HG03520 (cell line): ENCODE measurements at regions not wholly inside any gene's neighbourhood (a gene's known extent, or its start where the extent isn't known, plus 50 kb on each side); places are given as distances from the start of the nearest gene placed in this dataset.
"Not testable (repeated sequence)": the region's sequence is repeated elsewhere in the genome, so short reads cannot be mapped to it uniquely, and the experiment has no call there.

Source experiments
- ATAC-seq: cut with Tn5 transposase; IDR thresholded peaks from one replicate; pipeline ENCODE4 v1.9.1; 2021; ENCODE audit warnings: mild to moderate bottlenecking, moderate library complexity; ENCODE audit not compliant: unreplicated experiment

DNA sequence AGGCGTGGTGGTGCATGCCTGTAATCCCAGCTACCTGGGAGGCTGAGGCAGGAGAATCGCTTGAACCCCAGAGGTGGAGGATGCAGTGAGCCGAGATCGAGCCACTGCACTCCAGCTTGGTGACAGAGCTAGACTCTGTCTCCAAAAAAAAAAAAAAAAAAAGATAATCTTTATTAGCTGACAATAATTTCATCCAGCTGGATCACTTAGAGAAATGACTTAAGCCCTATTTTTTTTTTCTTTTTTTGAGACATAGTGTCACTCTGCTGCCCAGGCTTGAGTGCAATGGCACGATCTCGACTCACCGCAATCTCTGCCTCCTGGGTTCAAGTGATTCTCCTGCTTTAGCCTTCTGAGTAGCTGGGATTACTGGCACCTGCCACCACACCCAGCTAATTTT lies 51.6 kb upstream of the MAP4K4 start:
- ATAC-seq: not testable (repeated sequence)

DNA sequence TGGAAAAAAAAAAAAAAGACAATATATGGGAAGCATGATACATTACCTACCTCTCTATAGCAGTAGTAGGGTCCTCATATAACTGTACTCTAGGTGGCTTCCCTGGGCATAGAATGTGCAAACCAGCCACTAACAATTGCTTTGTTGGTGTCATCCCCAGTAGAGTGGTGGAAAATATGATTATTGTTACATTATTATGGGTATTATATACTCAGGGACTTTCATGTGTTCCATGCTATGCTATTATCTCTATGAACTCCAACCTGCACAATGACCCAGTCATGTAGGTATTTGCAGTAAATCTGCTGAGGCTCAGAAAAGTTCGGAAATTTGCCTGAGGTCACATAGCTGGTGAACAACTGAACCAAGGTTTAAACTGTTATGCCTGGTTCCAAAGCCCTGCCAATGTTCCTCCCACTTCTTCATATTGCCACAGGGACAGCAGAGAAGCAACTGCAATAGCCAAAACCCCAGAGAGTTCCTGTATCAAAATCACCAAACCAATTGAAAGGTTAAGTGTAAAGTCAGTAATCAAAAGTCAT lies 52.6 kb upstream of the MAP4K4 start:
- no peak for ATAC-seq

DNA sequence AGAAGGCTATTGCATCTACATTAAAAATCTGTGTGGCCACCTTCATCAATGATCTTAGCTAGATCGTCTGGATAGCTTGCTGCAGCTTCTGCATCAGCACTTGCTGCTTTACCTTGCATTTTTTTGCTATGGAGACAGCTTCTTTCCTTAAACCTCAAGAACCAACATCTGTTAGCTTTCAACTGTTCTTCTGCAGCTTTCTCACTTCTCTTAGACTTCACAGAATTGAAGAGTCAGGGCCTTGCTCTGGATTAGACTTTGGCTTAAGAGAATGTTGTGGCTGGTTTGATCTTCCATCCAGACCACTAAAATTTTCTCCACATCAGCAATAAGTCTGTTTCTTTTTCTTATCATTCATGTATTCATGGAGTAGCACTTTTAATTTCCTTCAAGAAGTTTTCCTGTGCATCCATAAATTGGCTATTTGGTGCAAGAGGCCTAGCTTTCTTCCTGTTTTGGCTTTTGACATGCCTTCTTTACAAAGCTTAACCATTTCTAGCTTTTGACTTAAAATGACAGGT lies 54.4 kb upstream of the MAP4K4 start:
- no peak for ATAC-seq

DNA sequence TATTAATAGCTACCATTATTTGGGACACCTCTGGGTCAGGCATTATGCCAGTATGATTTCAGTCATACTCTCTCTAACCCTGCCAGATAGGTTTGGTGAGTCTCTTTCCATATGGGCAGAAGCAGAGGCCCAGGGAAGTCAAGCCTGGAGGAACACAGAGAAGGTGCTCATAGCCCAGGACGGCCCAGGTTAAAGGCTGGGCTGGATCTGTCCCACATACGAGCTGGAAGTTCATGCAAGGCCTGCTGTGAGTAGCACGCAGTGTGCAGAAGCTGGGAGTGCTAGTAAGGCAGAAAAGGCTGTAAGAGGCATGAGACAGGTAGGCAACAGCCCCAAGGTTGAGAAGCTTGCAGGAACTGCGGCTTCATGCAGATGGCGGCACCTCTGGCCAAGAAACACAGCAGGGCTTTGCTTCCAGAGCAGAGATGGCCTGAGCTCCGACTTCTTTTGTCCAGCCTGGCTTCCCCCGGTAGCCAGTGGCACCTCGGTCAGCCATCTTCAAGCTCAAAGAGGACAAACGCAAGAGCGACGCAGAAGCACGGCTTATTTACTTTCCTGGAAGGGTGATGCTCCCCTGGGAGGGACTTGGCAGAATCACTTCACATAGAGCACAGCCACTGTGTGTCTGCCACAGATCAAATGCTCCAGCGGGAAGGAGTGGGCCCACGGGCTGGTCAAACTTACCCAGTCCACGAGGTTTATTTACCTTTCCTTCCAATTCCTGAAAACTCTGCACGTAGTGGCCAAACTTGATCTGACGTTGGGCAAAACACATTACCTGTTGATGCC lies 58.5 kb upstream of the MAP4K4 start:
- ATAC-seq: no peak

DNA sequence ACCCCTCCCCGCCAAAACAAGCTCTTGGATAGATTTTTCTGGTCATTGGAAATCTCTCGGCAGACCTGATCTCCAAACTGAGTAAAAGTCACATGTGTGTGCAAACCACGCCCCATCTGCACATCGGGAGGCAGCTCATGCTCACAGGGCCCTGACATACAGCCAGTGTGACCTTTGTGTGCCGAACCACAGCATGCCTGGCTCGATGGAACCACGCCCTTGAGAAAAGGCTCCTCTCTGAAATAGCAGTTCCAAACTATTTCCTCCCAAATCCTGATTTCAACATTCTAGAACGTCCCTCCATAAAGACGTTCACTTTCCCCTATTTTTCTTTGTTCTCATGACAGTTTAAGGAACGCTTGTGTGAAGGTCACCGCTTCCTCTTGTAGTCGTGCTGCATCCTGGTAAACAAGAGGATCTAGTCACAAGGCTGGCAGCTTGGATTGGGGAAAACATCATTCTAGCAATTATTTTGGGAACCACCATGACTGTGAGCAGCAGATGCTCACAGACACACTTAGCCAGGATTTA lies 59.3 kb upstream of the MAP4K4 start:
- no peak for ATAC-seq

DNA sequence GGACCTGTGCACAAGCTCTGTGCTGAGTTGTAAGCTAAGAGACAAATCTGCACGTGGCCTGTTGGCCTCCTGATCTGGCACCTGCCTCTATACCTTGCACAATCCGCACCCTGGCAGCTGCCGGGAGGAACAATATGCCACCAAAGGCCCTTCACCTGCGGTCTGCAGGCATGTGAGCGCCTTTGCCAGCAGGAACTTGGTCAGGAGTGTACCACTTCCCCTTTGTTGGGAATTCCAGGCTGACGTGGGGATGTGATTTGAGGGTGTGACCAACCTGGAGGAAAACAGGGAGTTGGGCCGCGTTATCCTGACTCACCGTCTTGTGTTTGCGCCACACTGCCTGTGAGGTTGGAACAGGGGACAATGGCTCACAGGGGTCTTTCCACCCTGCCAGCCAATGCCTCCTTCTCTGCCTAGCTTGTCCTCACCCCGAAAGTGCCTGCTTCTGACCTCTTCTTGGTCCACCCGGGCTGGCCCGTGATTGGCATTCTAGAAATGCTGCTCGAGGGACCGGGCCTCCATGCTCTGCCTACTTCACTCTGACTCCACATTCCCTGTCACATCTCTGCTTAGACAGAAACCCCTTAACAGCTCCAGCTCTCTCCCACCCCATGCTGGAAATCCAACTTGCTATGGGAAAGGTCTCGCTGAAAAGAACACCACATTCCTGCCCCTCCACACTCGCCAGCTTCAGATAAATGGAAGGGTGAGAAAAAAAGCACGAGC lies 67.1 kb upstream of the MAP4K4 start:
- no peak for ATAC-seq

DNA sequence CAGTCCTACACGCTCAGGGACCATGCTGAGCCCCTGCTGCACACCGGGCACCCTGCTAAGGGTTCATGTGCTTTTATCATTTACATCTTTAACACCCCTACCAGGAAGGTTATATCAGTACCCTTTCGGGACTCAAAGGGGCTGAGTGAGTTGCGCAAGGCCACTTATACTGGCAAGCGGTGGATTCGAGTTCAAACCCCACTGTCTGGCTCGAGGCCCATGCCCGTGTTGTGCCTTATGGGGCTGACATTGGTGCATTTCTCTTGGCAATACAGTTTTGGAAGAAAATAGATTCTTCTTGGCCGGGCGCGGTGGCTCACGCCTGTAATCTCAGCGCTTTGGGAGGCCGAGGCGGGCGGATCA lies 69.5 kb upstream of the MAP4K4 start:
- ATAC-seq: no peak

DNA sequence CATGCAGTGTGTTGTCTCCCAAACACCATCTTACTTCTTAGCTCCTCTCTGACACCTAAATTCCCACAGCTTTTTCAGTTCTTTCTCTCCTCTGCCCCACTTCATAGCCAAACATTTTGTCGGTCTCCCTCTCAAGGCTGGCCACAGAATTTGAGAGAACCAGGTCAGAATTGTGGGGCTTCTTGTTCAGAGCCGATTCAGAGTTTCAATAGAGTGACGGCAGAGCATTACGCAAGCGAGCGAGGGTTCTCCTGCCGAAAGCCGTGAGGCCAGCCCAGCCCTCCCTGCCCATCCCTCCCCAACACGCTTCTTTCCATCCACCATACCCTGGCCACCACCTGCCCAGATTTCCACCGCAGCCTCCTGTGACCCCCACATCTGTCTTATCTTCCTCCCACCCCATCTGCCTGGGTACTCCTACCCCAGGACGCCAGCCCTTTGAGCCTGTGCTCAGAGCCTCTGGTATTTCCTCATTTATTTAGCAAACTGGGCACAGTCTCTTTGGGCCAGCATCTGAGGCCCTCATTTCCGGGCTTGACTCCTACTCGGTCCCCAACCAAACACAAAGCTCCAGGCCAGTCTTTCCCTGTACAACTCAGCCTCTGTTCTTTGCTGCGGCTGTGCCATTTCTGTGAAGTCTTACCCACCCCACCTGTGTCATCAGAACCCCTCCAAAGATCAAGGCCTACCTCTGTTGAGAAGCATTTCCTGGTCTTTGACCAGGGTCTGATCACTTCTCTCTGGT lies 70.0 kb upstream of the MAP4K4 start:
- ATAC-seq: no peak

DNA sequence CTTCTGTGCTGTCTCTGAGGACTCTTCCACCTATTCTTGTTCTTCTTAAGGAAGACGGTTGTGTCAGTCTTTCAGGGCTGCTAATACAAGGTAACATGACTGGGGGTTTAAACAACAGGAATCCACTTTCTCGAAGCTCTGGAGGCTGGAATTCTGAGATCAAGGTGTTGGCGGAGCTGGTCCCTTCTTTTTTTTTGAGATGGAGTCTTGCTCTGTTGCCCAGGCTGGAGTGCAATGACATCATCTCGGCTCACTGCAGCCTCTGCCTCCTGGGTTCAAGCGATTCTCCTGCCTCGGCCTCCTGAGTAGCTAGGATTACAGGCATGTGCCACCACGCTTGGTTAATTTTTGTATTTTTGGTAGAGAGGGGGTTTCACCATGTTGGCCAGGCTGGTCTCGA lies 71.7 kb upstream of the MAP4K4 start:
- ATAC-seq: not testable (repeated sequence)

DNA sequence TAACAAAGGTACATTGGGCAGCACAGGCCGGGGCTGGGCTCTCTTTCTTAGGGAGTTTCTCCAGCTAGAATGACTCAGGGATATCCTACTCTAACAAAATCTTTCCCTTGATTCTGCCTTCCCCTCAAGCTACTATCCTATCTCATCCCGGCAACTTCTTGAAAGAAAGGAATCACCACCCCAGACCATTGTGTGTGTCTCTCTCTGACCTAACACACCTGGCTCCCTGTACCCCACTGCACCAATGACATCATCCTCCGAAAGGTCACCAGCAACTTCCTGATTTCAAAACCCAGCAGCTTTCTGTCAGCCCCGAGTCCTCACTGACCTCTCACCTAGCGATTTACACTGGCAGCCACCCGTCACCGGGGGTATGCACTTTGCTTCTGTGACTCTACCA lies 72.1 kb upstream of the MAP4K4 start:
- no peak for ATAC-seq

DNA sequence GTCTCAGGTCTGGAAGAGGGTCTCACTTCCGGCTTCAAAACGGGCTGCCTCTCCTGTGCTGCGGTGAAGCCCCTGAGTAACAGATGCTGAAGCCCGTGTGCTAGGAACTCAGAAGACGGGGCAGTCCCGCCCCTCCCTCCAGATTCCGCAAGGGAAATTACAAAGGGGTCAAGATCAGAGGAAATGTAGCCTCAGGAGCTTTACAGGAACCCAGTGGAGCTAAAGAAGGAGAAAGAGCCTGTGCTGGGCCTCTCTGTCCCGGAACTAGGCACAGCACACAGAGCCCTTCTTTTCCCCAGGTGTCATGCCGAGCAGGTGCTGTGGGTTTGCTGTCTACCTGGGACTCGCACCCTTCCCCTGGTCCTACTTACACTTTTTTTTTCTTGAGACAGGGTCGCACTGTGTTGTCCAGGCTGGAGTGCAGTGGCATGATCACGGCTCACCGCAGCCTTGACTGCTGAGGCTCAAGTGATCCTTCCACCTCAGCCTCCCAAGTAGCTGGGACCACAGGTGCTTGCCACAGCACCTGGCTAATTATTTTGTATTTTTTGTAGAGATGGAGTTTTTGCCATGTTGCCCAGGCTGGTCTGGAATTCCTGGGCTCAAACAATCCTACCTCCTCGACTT lies 72.7 kb upstream of the MAP4K4 start:
- ATAC-seq: no peak

DNA sequence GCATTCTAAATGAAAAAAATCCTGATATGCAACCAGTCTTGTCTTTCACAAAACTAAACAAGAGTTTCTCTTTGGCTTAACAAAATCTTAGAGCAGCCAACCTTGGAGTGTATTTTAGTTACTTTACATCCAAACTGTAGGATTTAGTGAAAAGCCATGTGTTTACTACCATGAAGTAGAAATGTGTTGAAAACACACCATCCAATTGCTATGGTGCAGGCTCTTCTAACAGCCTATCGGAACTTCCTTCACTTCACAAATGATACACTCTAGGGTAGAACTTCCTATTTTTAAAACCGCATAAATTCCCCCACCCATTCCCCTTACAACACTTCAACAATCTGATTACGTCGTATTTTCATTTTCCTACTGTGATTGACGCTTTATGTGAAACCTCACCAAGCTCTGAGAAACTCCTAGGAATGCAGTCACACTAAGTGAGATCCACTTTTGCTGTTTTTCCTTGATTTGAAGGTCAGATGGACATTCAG lies 74.4 kb upstream of the MAP4K4 start:
- ATAC-seq: peak; percentile 66

DNA sequence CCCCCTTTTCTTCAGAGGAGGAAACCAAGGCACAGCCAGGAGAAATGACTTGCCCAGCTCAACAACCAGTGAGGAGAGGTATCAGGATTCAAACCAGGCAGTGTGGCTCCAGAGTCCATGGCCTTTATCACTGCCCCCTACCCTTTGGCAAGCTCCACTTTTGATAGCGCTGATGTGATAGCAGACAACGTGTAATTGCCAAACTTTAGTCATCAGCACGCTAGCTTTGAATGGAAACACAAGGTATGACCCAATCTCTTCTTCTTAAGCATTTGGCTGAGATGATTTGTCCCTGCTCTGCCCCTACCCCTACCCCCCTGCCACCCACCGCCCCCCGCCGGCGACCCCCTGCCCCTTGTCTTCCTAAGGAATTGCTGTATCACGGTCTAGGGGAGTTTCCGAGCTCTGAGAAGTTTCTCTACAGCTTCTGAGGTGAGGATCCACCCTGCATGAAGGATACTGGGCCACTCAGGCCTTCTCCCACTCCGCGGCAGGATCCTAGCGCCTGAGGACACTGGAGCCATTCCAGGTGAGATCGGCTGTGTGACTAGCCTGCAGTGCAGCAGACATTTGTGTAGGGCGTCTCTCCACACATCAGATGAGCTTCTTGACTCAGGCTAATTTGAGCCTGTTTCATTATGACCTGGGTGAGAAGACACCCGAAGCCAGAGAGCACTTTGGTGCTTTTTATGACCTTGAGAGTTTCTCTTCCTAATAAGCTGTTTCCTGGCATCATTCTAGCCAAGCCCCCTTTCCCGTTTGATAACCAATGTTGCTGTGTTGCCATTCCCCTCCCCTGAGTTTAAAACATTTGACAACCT lies 75.1 kb upstream of the MAP4K4 start:
- ATAC-seq: peak; percentile 80

DNA sequence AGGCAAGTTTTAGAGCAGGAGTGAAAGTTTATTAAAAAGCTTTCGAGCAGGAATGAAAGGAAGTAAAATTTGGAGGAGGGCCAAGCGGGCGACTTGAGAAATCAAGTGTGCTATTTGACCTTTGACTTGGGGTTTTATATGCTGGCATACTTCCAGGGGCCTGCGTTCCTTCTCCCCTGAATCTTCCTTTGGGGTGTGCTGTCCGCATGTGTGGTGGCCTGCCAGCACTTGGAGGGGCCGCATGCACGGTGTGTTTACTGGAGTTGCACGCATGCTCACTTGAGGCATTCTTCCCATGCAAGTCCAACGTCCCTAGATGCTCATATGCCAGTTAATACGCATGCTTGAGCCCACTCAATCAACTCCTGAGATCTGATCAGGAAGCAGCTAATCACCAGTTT lies 78.3 kb upstream of the MAP4K4 start:
- no peak for ATAC-seq

DNA sequence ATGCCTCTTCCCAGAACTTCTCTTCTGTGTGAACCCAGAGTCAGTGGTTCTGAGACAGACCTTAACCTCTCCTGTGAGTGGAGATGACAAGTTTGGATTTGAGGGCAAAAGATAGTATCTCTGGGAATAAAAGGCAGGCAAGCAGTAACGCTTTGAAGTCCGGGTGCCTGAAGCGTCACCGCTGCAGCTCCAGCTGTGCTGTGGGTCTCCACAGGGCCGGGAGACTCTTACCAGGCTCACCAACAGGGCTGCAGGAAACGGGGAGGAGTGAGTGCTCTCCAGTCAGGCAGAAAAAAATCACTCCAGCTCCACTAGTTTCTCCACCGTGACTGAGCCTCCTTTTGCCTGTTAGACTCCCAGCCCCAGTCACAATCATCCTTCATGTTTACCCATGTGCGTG lies 79.7 kb upstream of the MAP4K4 start:
- no peak for ATAC-seq

DNA sequence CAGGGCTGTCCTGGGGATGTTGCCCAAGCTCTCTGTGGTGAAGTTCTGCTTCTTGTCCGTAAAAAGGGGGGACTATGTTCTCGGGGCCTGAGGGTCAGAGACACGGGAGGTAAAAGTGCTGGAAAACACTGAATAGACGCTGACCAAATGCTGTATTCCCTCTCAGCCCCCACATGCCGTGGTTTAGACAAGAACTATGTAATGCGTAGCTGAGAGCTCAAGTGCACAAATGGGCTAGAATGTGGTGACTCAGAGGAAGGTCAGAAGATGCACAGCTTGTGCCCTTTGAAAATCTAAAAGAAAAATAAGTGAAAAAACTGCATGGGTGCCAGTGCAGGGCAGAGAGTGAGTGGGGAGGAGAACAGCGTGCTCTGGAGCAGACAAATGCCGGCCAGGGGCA lies 80.3 kb upstream of the MAP4K4 start:
- ATAC-seq: no peak

DNA sequence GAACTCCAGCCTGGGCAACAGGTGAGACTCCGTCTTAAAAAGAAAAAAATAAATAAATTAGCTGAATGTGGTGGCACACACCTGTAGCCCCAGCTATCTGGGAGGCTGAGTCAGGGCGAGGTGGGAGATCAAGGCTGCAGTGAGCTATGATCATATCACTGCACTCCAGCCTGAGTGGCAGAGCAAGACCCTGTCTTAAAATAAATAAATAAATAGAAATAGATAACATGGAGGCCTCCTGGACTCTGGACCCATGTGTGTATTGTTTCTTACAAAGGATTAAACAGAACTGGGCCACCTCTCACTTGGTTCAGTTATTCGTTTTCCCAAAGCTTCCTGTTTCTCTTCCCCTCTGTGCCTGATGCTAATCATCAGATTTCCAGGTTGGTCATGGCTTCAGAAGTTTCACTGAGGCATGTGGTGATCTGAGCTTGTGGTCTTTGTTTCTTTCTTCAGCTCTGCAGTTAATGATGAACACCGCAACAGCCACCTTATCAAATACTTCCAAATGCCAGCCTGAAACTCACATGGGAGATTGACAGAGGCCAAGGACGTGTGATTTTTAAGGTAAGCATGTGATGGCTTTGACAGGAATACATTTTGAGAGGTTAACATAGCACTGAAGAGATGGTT lies 83.3 kb upstream of the MAP4K4 start:
- ATAC-seq: no peak

DNA sequence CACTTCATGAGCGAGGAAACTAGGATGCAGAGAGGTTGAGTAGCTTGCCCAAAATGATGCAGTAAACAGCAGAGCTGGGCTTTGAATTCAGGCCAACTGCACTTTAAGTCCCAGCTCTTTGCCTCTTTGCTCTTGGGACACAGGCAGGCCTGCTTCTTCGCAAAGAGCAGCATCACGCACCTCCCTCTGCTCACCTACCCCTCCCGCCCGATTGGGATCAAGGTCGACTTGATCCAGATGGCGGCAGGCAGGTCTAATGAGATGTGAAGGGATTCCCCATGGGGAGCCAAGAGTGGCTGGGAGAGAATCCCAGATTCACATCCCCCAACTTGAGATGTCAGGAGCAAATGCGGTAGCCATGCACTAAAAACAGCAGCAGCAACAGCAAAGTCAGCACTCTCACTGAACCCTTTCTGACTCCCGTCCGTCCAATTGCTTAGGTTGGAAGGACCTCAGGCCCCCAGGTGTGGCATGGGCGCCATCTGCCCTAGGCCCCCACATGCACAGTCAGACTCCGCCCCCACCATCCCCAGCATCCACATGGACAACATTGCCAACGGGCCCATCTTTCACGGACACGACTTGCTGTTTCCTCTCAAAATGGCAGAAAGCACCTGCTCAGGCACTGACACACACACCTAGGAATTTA lies 84.3 kb upstream of the MAP4K4 start:
- no peak for ATAC-seq

DNA sequence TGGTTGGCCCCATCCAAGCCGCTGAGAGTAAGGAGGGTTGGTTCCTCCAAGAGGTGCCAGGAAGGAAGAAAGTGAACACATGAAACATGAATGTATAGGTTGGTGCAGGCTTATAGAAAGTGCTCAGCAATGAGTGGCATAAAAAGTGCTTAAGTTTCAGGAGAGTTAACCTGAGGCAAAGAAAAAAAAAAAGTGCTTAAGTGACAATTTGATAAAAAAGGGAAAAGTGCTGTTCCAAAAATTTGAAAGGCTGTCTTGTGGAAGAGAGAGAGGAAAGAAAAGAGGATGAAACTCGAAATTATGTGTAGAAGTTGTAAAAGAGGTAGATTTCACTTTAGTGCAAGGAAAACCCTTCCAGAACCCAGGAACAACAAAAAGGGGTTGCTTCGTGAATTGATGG lies 85.5 kb upstream of the MAP4K4 start:
- ATAC-seq: no peak
